ENCODE measurements at regions not wholly inside any gene's neighbourhood (a gene's known extent, or its start where the extent isn't known, plus 50 kb on each side); places are given as distances from the start of the nearest gene placed in this dataset.

GRCh38 chr4:188495169-188495568 is 355.9 kb downstream of the TRIML1 start:
- no peaks in the 10 kb centered on the region for H3K27me3 ChIP-seq
- H3K4me1 ChIP-seq: no peaks in the 10 kb centered on the region
- H3K9me3 ChIP-seq: peaks cover 0 to 20% (median 0%) of the 10 kb centered on the region in 3 donors
- H3K4me3 ChIP-seq: no peak overlapping the region
- no peak for ATAC-seq
- H3K27ac ChIP-seq: no peak overlapping the region
- no peaks in the 10 kb centered on the region for H3K36me3 ChIP-seq
- TF ChIP-seq POLR2A (IDR thresholded peaks at IDR 0.05) (no peak), EP300 (IDR thresholded peaks at IDR 0.05) (no peak), POLR2AphosphoS5 (IDR thresholded peaks at IDR 0.05) (no peak), CTCF (IDR thresholded peaks at IDR 0.05) (no peak)
- 79 to 92% methylated on average over 2 of the region's 2 CpGs for WGBS, 2 donors (ENCODE audit: low coverage in 1 of 2)

DNA sequence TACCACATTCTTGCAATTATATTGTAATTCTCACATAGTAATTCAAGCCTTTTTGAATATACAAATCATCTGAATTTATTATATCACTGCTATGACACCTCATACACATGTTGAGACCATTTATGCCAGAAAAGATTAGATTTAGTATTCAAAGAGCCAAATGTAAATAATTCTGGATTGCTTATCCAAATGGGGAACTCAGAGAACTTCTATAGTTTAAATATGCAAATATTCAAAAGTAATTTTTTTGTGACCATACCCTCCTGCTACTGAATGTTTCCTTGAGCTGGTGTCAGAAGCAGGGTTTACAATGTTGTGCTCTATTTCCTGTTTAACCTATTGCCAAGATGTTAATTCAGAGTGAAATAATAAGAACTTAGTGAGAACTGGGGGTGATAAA is 372.2 kb downstream of the TRIML1 start:
- Histone ChIP-seq H3K36me3 (no peaks in the 10 kb centered on the region), H3K4me1 (no peaks in the 10 kb centered on the region), H3K9me3 (no peaks in the 10 kb centered on the region), H3K4me3 (no peak overlapping the region), H3K27ac (no peak overlapping the region), H3K27me3 (no peaks in the 10 kb centered on the region)
- no peak for ATAC-seq
- TF ChIP-seq CTCF (IDR thresholded peaks at IDR 0.05) (no peak), POLR2AphosphoS5 (IDR thresholded peaks at IDR 0.05) (no peak), POLR2A (IDR thresholded peaks at IDR 0.05) (no peak), EP300 (IDR thresholded peaks at IDR 0.05) (no peak)

GRCh38 chr4:188532751-188533150 is 393.5 kb downstream of the TRIML1 start:
- TF ChIP-seq POLR2AphosphoS5 (IDR thresholded peaks at IDR 0.05): no peak
- TF ChIP-seq CTCF (IDR thresholded peaks at IDR 0.05): no peak
- TF ChIP-seq EP300 (IDR thresholded peaks at IDR 0.05): no peak
- no peak for TF ChIP-seq POLR2A (IDR thresholded peaks at IDR 0.05)
- no peak for ATAC-seq
- H3K4me3 ChIP-seq: no peak overlapping the region
- H3K27ac ChIP-seq: no peak overlapping the region
- WGBS, 2 donors (ENCODE audit: low coverage in 1 of 2): 75 to 76% methylated on average over 8 of the region's 10 CpGs
- no peaks in the 10 kb centered on the region for H3K27me3 ChIP-seq
- no peaks in the 10 kb centered on the region for H3K9me3 ChIP-seq
- no peaks in the 10 kb centered on the region for H3K4me1 ChIP-seq
- H3K36me3 ChIP-seq: no peaks in the 10 kb centered on the region

DNA sequence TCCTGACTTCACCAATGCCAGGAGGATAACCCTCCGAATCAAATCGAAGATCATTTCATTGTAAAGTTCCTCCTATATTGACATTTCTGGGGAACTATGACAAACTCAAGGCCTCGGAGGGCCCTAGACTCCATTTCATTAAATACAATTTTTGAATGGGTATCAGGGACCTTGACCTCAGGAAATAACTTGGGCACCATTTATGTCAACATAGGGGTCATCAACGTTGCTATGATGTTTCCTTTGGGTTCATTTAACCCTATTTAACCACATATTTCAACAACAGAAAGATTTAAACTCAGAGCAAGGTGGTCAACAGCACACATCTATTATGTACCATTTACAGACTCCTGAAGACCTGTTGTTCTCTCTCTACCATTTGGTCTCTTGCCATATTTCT is 395.1 kb downstream of the TRIML1 start:
- Histone ChIP-seq H3K27me3 (no peaks in the 10 kb centered on the region), H3K9me3 (peaks cover 0 to 5% (median 0%) of the 10 kb centered on the region in 3 donors), H3K4me1 (no peaks in the 10 kb centered on the region), H3K27ac (no peak overlapping the region), H3K36me3 (no peaks in the 10 kb centered on the region), H3K4me3 (no peak overlapping the region)
- TF ChIP-seq CTCF (IDR thresholded peaks at IDR 0.05): no peak
- 58 to 72% methylated on average over 2 to 3 of the region's 4 CpGs for WGBS, 2 donors (ENCODE audit: low coverage in 1 of 2)
- no peak for ATAC-seq

- Histone ChIP-seq H3K9me3 (peaks cover 0 to 5% (median 0%) of the 10 kb centered on the region in 3 donors), H3K4me1 (no peaks in the 10 kb centered on the region), H3K36me3 (no peaks in the 10 kb centered on the region), H3K27me3 (no peaks in the 10 kb centered on the region), H3K27ac (no peak overlapping the region), H3K4me3 (no peak overlapping the region)
- no peak for ATAC-seq
- WGBS, 2 donors (ENCODE audit: low coverage in 1 of 2): 63 to 70% methylated on average over 6 of the region's 6 CpGs
- TF ChIP-seq CTCF (IDR thresholded peaks at IDR 0.05): no peak
- no peak for TF ChIP-seq POLR2A (IDR thresholded peaks at IDR 0.05)
- TF ChIP-seq EP300 (IDR thresholded peaks at IDR 0.05): no peak
- TF ChIP-seq POLR2AphosphoS5 (IDR thresholded peaks at IDR 0.05): no peak
Measured at GRCh38 chr4:188534917-188535316, 395.7 kb downstream of the TRIML1 start.

Measured in gastroesophageal sphincter (tissue), 4 donors.